NCI-H1694 (cell line): ENCODE measurements at regions not wholly inside any gene's neighbourhood (a gene's known extent, or its start where the extent isn't known, plus 50 kb on each side); places are given as distances from the start of the nearest gene placed in this dataset.
A peak's percentile ranks its signal among the peaks of the same experiment; 100 is the strongest.

Source experiments
- DNase-seq: peaks from one replicate; lab custom pipeline; 2025; lab: John Stamatoyannopoulos, UW

DNA sequence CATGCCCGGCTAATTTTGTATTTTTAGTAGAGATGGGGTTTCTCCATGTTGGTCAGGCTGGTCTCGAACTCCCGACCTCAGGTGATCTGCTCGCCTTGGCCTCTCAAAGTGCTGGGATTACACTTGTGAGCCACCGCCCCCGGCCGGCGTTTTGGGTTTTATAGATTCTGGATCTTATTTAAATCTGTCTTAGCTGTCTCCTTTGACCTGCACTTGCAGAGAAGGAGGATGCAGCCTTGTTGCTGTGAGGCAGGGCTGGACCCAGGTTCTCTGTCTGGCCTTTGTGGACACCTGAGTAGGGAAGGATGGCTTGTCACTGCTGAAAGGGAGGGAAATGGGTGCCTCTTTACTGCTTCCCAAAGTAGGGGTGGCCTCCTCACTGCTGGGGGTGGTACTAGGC is 83.0 kb upstream of the HS6ST1 start:
- no peak for DNase-seq

DNA sequence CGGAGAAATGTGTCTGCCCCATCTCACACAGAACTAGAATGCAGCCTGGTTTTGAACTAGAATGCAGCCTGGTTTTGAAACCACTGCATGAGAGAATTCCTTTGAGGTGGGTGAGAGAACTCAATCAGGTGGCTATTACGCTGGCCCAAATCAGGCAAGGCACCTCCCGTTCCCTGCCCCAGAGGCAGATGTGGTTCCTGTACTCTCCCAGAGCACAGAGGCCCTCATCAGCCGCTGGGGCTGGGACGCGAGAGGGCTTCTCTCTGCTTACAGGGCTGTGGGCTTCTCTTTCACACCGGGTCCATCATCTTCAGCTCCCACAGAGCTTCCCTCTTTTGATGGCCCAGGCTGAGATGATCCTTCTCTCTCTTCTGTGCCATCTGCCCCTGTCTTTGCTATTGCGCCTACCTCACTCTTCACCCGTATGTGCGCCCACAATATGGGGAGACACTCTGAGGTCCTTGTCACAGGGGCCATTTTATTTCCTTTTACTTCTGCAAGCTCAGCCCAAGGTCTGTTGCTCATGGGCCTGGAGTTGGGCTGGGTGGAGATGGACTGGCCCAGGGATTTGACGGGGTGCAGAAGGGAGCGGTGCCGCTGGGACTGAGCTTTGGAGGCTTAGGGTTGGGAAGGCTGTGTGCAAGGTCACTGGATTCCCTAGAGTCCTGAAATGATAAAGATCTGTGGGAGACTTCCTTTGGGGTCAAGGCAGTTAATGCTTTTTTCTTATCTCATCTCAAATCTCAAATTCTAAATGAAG is 84.4 kb upstream of the HS6ST1 start:
- DNase-seq: no peak

DNA sequence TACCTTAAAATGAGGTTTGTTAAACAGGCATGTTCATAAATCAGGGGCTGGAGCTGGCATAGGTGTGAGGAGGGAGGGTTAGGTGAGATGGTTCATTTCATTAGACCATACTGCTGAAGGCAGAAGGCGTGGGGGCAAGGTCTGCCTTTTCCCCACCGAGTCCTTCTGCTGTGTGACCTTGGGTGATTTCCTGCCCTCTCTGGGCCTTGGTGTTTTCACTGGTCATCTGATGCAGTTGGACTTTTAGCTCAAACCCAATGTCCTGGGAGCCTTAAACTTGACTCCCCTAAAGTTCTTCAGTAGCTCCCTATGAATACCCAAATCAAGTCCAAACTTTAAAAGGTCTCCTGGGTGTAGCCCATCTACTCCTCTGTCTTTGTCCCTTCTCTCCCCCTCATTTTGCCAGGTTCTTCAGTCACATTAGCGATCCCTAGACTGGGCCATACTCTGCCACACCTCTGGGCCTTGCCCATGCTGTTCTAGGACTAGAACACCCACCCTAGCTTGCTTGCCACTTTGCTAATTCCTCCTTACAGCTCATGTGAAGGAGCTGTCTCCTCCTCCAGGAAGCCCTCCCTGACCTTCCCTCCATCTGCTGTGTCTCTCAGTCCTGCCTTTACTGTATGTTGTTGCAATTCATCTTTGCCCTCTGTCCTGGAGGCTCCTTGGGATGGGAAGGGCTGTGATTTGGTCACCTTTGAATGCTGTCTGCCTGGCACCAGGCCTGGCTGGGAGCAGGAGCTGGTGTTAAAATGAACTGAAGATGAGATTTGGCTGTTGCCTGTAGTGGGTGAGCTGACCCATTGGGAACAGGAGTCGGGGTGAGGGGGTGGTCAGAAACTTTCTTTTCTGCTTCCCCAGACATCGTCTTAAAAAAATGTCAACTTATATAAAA is 85.4 kb upstream of the HS6ST1 start:
- DNase-seq: no peak

DNA sequence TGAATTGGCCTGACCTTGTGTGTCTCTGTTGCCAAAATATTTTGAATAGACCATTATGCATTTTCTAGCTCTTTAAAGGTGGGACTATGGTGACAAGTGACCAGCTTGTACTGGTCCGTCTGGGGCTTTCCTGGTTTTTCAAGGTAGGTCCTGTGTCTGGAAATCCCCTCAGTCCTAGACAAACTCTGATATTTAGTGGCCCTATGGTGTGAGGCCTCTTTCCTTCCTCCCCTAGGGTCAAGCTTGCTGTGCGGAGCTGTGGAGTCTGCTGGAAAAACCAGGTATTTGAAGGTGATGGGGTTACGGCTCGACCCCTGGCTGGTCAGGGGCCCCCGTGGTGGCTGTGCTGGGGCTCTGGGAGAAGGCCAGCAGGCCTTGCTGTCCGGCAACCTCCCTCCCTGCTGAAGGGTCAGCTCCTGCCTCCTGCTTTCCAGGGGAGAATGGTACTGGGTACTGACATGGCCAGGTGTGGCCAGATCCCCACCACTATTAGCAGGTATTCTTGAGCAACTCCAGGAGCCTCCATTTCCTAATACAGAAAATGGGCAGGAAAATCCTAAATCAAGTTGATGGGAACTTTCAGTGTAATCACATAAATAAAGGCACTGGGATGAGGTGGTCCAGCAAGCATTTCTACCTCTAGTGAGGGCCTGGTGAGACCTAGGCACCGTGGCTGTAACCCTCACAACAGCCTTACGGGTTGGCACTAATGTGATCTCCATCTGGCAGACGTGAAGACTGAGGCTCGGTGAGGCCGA is 86.2 kb upstream of the HS6ST1 start:
- no peak for DNase-seq

DNA sequence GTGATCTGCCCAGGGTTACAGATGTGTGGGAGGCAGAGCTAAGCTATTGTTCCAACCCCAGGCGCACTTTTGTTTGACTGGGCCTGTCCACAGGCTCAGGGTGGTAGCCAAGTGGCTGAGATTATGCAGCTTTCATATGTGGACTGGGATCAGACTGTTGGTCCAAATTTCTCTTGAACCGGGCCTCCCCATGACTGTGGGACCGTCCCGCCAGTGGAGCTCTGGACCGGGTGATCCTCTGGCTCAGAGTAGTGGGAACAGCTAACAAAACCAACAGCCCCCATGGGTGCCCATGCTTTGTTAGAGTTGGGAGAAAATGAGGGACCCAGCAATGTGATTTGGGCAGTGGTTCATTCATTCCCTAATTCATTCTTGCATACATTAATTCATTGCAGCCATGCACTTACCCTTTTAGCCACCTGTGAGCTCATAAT is 86.8 kb upstream of the HS6ST1 start:
- no peak for DNase-seq

DNA sequence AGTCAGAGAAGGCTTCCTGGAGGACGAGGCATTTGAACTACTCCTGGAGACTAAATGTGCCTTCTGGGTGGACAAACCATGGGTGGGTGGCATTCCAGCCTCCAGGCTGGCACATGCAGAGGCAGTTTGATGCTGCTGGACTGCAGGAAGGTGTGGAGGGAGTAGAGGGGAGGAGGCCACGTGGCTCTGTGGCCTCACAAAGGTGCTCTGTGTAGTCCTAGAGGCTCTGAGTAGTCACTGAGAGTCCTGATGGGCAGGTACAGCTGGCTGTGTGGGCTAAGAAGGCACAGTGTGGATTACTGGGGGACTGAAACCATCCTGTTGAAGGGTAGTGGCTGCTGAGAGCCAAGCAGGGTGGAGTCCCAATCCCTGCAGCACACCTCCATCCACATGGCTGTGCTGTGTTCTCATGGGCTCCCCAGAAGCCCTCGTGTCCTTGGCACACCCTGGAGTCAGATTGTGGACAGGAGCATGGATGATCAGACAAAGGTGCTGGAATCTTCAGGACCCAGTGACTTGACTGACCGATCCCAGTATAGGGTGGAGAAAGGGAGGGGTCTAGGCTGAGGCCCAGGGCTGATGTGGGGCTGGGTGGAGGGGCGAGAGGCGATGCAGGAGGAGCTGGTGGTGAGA is 87.4 kb upstream of the HS6ST1 start:
- DNase-seq: no peak

DNA sequence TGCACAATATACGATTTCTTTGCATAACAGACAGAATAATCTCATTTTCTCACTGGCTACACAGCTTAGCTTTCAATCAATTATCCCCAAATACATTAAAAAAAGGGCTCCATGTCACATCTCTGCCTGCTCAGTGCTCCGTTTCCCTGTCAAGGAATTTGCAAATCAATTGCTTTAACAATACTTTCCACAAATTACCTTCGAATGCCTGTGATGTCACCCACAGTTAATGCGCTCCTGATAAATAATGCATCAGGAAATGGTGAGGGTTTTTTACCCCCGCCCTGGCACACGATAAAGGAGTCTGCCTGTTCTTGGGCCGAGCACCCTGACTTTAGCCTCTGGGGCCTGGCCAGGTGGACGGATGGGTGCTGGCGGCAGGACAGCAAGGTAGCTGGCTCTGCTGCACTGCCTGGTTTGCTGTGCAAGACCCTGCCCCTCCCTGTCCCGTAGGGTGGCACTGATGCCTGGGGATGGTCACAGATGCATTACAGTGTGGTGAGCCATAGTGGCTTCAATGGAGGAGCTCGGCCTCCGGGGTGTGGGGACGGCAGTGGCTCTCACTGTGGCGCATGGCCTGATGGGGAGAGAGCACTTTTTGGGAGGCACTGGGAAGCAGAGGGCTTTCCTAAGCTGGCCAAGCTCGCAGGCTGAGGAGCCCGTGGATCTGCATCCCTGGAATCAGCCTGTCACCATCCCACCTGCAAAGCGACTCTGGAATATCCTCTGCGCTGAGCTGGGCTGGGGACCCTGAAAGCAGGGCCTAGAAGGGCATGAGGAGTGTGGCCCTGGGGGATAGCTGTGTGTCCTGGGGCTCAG is 88.3 kb upstream of the HS6ST1 start:
- no peak for DNase-seq

DNA sequence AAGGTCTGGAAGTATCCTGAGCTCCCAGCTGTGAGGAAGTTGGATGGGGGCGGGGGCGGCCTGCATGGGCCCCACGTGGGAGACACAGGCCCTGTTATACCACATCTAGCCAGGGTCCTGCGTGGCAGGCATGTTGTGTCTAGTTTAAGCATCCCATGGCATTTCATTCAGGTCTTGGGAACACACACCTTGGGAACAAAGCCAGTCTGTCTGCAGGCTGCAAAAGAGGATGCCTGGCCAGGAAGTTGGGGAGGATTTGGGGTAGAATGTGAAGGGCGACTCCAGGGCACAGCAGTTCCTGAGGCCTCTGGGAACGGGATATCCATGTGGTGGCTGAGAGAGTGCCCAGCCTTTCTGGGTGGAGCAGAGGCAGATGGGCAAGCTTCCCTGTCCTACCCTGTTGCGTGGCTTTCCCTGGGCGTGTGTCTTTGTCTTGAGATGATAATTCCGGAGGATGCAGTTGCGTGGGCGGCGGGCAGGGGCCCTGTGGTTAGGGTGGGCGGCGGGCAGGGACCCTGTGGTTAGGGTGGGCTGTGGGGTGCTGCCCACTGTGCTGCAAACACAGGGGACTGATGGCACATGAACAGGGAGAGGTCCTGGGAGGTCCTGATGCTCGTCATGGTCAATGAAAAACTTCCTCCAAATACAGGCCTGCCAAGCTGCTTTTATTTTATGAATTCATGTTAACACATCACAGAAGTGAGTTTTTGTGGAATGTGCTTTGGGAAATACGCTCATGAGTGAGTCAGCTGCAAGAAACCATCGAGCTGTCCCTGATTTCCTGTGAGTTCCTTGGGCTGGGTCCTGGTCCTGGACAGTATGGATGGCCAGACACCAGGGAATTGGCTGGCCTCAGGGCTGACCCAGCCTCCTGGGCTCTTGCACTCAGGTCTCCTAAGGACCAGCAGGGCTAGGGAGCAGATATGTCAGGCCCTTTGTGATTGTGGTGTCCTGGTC is 90.0 kb upstream of the HS6ST1 start:
- DNase-seq: no peak

DNA sequence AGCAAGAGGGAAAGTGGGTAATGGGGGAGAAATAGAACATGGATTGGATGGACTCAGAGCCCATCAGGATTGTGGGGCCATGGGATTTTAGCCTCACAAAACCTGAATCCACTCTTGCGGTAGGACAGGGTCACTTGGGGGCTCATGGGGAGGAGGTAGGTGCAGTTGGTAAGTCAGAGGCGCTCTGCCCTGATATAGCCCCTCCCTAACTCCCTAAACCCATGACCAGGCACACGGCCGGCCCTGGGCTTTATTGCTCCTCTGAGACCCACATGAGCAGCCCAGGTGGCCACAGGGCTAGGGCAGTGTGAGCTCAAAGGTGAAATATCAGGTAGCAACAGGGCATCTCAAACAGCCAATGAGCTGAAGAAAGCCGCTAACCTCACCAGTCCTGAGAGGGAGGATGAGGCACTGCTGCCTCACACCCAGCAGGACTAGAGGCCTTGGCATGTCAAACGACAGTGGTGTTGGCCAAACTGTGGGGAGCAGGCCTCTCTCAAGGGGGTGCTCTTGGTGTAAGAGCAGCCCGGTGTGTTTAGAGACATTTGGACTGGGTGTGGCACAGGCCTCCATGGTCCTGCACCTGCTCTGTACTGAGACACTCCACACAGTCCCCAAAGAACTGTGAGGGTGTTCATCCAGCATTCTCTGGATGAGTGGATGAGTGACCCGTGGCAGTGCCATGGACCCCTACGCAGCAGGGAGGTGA is 90.8 kb upstream of the HS6ST1 start:
- no peak for DNase-seq

DNA sequence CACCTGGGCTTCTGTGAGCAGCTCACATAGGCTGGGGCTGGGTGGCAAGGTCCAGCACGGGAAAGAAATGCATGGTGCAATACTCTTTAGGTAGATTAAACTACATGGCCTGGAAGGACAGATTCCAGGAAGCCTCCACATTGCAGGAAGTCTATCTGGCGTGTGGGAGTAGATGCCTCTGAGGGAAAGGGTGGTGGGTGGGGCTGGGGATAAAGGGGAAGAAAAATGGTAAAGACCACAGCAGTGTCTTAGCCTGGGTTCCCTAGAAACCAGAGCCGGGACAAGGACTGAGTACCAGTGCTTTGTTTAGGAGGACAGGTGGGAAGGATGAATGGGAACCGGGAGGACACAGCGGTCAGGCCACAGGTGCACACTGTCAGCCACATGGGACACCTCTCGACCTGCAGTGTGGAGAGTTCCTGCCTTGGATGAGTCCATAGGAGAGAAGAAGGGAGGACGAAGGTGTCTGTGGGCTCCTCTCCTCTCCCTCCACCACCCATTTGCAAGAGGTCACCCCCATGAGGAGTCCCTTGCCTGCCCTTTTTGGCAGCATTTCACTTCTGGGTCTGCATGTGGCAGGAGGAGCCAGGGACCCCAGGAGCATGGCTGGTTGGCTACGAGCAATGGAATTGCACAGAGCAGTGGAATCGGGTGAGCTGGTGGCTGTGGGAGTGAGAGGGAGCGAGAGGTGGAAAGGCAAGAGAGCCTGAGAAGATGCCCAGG is 91.5 kb upstream of the HS6ST1 start:
- no peak for DNase-seq

DNA sequence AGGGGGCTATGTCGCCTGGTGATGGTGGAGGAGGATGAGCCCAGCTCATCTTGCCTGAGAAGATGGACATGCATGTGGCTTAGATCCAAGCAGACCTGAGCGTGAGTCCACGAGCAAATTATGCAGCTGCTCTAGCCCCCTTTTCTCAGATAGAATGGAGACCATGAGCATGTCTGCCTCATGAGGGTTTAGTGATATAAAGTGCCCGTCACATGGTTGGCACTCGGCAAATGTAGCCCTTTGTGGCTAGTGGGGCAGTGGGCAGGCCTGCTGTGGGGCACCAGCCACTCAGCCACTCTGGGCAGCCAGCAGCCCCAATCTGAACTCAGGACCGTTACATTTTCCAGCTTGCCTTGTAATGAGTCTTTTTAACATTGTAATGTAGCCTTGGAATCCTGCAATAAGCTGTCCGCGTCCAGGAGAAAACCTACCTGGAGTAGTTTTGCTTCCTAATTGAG is 92.1 kb upstream of the HS6ST1 start:
- DNase-seq: no peak

DNA sequence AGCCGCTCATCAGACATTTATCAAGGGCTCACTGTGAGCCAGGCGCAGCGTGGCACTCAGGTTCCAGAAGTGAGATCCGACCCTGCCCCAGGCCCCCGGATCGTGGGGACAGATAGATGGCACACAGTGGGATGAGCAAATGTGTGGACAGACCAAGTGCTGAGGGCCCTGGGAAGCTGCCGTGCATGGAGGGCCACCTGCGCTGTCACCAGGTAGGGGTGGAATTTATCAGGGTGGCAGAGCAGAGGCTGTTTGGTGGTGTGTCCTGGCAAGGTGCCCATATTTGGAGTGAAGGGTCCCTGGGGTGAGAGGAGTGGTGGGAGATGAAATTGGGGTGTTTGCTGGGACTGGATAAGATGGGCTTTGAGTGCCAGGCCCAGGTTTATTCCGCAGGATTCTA is 92.8 kb upstream of the HS6ST1 start:
- DNase-seq: no peak

DNA sequence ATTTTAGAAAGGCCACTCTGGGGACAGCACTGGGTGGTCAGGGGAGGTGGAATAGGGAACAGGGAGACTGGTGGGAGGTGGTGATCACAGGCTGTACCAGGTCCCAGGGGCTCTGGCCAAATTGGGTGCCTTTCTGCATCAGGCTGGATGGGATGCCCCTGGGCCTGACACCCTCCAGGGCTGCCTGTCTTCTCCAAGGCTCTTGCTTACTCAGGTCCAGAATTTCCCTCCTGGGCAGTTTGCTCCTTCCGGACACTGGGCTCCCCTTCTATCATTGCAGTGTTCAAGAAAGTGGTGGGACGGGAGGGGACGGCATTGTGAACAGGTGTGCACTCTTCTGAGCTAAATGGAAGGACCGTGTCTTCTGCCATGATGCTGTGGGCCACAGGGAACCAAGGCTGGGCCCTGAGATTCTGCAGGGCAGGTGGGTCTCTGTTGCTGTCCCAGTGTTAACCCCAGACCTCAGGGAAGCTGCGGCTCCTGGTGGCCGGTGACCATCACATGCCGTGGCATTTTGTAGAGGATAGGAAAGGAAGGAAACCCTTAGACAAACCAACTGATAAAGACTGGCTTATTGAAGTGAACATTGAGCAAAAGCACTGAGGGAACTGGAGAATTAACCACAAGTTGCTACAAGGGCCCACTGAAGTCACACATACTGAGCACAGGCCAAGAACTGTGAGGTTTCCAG is 93.7 kb upstream of the HS6ST1 start:
- no peak for DNase-seq

DNA sequence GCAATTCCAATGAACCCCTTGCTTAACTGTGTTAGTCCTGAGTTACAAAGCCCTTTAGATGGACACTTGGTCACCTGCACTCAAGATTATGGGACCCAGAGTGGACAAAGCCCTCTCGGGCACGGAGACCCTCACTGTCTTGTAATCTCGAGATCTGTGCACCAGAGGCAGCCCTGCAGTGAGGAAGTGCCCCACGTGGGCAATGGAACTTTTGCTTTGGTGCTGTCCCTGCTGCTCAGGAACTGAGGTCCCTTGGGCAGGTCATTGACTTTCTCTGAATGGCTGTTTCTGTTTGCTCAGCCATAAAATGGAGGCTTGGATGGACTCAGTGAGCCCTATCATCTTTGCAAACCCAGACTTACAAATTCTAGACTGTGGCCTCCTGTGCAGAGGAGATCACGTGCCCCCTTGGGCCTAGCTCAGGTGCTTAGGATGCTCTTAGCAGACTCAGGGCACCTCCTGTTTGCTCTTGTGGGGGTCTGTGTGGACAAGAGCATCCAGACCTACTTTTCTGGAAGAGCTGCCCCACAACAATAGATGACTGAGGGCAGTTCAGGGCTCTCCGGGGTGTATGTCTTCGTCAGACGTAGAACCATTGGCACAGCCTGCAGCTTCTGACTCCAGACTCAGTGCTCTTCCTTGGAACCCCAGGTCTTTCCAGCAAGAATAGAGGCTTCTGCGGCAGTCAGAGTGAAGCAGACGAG is 94.5 kb upstream of the HS6ST1 start:
- DNase-seq: no peak

DNA sequence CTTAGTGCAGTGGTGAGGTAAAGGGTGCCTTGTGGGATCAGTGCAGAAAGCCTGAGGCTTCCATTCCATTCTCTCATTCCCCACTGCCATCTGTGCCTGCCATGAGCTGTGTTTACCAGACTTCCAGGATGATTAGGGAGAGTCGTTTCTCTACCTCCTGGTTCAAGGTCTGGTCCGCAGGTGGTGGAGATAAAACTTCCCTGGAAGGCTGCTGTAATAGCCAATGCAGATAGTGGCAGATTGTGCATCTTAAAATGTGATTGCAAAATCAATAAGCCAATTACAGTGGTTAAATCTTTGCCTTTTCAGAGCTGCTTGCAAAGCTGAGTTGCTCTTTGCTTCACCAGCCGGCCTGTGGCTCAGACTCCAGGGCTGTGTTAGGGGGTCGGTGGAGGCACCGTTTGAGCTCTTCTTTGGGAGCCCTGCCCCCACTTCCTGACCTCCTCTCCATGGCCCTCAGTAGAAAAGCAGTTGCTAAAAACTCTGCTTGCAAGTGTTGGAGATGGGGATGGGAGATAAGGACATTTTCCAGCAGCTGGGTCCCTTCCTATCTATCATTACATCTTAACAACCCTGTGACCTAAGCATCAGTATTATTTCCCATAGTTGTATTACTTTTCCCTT is 95.2 kb upstream of the HS6ST1 start:
- peak; percentile 19 for DNase-seq

DNA sequence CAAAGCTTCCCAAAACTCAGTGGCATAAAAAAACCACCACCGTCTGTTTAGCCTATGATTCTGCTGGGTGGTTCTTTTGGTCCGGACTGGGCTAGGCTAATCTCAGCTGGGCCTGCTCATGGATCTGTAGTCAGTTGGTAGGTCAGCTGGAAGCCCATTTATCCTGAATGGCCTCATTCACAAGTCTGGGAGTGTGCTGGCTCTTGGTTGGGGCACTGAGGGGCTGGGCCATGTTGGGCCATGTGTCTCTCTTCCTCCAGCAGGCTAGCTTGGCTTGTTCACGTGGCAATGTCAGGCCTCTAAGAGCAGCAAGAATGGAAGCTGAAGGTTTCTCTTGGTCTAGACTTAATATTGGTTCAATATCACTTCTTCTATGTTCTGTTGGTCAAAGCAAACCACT is 95.7 kb upstream of the HS6ST1 start:
- DNase-seq: no peak
